ENCODE measurements at regions not wholly inside any gene's neighbourhood (a gene's known extent, or its start where the extent isn't known, plus 50 kb on each side); places are given as distances from the start of the nearest gene placed in this dataset.

DNA sequence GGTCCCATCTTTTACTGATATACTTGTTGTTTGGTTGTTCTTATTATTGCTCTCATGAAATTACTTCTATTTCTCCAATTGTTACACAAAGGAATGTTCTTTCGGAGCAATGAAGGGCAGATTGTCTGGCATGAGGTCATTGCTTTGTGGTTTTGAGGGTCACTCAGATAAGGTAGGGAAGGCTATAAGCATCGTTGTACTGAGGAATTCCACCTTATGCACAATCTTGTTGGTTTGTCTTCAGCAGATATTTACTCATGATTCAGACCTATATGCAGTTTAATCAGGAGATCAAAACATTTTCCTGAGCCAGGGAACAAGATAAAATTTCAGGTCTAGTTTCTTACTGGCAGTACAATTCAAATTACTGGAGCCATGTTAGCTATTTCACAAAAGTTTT is 163.0 kb upstream of the SPHKAP start:
- CTCF ChIA-PET = no interaction called here
- no peak overlapping the region for H3K4me3 Mint-ChIP-seq
- H3K9me3 Mint-ChIP-seq = peaks cover 6% of the 10 kb centered on the region
- no peaks in the 10 kb centered on the region for H3K36me3 Mint-ChIP-seq
- no peak for DNase-seq
- no peaks in the 10 kb centered on the region for H3K27me3 Mint-ChIP-seq
- no peak overlapping the region for H3K27ac Mint-ChIP-seq
- H3K4me1 Mint-ChIP-seq = no peaks in the 10 kb centered on the region

DNA sequence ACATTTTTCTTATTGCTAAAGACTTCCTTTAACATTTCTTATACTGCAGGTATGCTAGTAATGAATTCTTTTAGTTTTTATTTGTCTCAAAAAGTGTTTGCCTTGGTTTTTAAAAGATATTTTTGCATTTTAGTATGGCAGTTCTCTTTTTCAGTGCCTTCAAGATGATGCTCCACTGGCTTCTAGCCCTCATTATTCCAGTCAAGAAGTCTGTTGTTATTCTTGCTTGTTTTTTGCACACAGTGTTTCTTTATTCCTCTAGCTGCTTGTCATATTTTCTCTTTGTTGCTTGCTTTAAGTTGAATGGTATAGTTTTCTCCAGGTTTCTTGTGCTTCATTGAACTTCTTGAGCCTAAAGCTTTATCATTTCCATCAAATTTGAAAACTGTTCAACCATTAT is 158.0 kb upstream of the SPHKAP start:
- DNase-seq = no peak
- Mint-ChIP-seq H3K27me3 (no peaks in the 10 kb centered on the region), H3K4me1 (no peaks in the 10 kb centered on the region), H3K27ac (no peak overlapping the region), H3K9me3 (peaks cover 6% of the 10 kb centered on the region), H3K36me3 (no peaks in the 10 kb centered on the region), H3K4me3 (no peak overlapping the region)
- CTCF ChIA-PET = no interaction called here

DNA sequence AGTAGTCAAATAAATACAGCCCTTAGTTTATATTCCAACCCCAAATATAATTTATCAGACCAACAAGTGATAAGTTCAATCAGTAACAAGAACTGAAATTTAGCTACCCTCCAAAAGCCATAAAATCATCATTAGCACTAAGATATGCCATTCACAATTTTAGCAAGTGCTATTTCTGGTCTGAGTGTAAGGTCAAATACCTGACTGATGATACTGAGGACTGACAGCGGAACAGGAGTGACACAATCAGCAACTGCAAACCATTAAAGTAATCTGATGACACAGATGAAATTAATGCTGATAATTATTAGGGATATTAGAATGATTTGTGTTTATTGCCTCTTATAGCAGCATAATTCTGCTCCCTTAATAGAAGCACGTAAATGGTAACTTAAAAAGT is 152.7 kb upstream of the SPHKAP start:
- no peaks in the 10 kb centered on the region for H3K27me3 Mint-ChIP-seq
- CTCF ChIA-PET = interaction anchor here (0.7 kb wide), 1 partner anchor 340 kb away, joined by 4 read pairs; no protein-coding TSS in a partner anchor
- H3K9me3 Mint-ChIP-seq = peaks cover 4% of the 10 kb centered on the region
- H3K27ac Mint-ChIP-seq = no peak overlapping the region
- no peaks in the 10 kb centered on the region for H3K36me3 Mint-ChIP-seq
- H3K4me3 Mint-ChIP-seq = no peak overlapping the region
- DNase-seq = no peak
- H3K4me1 Mint-ChIP-seq = no peaks in the 10 kb centered on the region

DNA sequence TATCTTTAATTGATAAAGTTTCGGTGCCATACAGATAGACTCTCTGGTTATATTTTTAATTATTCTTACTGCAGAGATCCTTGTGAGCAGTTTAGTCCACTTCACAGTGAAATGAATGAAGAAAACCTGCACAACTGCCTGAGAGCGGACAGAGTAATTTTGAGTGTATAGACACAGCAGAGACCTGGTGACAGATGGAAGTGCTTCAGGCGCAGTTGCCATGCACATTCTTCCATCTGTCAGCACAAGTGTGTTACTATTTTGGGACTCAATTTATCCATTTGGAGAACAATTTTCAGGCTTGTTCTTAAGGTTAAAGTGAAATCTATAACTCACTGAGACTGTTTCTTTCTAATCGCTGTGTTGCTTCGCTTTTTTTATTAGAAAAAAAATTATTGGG is 147.8 kb upstream of the SPHKAP start:
- Mint-ChIP-seq H3K4me1 (no peaks in the 10 kb centered on the region), H3K4me3 (no peak overlapping the region), H3K27me3 (no peaks in the 10 kb centered on the region), H3K9me3 (peaks cover 14% of the 10 kb centered on the region), H3K36me3 (no peaks in the 10 kb centered on the region), H3K27ac (no peak overlapping the region)
- CTCF ChIA-PET = no interaction called here
- DNase-seq = no peak

DNA sequence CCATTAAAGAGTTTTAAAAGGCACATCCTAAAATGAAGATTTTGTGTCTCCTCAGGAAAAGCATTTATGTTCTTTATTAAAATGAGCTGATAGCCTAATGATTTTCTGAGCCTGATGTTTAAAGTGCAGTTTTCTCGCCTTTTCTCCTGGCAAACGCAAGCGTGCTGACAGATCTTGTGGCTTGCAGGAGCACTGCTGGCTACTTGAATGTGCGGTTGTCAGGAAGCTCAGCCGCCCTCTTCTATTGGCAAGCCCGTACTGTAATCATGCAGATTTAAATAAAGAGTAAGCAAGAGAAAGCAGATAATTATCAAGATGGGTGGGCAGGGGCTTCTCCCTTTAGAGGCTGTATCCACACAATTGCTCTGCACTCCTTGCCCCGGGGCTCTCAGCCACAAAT is 139.5 kb upstream of the SPHKAP start:
- DNase-seq = no peak
- H3K4me1 Mint-ChIP-seq = no peaks in the 10 kb centered on the region
- H3K9me3 Mint-ChIP-seq = no peaks in the 10 kb centered on the region
- no peaks in the 10 kb centered on the region for H3K36me3 Mint-ChIP-seq
- no peaks in the 10 kb centered on the region for H3K27me3 Mint-ChIP-seq
- CTCF ChIA-PET = no interaction called here
- no peak overlapping the region for H3K27ac Mint-ChIP-seq
- no peak overlapping the region for H3K4me3 Mint-ChIP-seq

DNA sequence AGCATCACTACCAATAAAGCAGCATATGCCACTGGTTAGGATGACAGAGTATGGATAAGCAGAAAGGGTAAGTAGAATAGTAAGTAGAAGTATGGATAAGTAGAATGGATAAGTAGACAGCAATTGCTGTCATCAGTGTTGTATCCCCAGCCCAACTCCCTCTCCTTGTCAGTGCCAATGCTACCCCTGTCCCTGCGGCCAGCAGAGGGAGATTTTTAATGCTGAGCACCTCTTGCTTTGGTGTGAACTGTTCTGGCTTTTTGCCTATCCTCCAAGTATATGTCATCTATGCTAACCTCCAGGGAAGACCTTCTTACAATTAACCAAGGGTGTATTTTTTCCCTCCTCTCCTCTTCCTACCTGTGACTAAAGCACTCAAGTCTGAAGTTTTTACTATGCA is 136.7 kb upstream of the SPHKAP start:
- Mint-ChIP-seq H3K4me3 (no peak overlapping the region), H3K36me3 (no peaks in the 10 kb centered on the region), H3K27ac (no peak overlapping the region), H3K9me3 (no peaks in the 10 kb centered on the region), H3K27me3 (no peaks in the 10 kb centered on the region), H3K4me1 (no peaks in the 10 kb centered on the region)
- CTCF ChIA-PET = no interaction called here
- no peak for DNase-seq

DNA sequence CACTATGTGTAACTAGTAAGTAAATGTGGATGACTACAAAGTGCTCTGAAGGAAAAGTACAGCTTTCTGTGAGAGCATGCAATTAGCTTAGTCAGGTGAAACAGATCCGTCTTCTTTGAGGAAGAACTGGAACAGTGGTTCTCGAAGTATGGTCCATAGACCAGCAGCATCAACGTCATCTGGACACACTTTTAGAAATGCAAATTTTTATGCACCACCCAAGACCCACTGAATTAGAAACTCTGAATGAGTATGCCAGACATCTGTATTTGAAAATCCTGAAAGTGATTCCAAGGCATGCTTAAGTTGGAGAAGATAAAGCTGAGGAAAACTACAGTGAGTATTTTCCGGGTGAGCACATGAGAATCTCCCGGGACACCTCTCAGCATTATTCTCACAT is 130.7 kb upstream of the SPHKAP start:
- H3K9me3 Mint-ChIP-seq = peaks cover 2% of the 10 kb centered on the region
- H3K36me3 Mint-ChIP-seq = no peaks in the 10 kb centered on the region
- H3K27me3 Mint-ChIP-seq = no peaks in the 10 kb centered on the region
- CTCF ChIA-PET = no interaction called here
- no peak for DNase-seq
- H3K27ac Mint-ChIP-seq = no peak overlapping the region
- no peaks in the 10 kb centered on the region for H3K4me1 Mint-ChIP-seq
- no peak overlapping the region for H3K4me3 Mint-ChIP-seq

DNA sequence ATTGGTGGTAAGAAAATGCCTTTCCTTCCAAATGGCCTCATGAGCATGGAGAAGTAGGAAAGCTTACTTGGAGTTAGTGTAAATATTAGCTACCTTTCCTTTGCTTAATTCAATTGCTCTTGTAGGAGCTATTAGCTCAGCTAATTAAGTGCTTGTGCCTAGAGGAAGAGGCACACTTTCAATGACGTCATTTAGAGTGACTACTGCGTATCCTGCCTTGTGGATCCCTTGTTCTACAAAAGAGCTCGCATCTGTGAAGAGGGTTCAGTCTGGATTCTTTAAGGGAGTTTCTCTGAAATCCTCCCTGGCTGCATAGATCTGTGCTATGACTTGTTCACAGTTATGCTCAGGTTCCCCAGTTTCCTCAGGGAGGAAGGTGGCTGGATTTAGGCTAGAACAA is 122.5 kb upstream of the SPHKAP start:
- no peaks in the 10 kb centered on the region for H3K4me1 Mint-ChIP-seq
- no peaks in the 10 kb centered on the region for H3K36me3 Mint-ChIP-seq
- no peak for DNase-seq
- CTCF ChIA-PET = no interaction called here
- no peaks in the 10 kb centered on the region for H3K27me3 Mint-ChIP-seq
- H3K27ac Mint-ChIP-seq = no peak overlapping the region
- H3K9me3 Mint-ChIP-seq = peaks cover 10% of the 10 kb centered on the region
- no peak overlapping the region for H3K4me3 Mint-ChIP-seq

DNA sequence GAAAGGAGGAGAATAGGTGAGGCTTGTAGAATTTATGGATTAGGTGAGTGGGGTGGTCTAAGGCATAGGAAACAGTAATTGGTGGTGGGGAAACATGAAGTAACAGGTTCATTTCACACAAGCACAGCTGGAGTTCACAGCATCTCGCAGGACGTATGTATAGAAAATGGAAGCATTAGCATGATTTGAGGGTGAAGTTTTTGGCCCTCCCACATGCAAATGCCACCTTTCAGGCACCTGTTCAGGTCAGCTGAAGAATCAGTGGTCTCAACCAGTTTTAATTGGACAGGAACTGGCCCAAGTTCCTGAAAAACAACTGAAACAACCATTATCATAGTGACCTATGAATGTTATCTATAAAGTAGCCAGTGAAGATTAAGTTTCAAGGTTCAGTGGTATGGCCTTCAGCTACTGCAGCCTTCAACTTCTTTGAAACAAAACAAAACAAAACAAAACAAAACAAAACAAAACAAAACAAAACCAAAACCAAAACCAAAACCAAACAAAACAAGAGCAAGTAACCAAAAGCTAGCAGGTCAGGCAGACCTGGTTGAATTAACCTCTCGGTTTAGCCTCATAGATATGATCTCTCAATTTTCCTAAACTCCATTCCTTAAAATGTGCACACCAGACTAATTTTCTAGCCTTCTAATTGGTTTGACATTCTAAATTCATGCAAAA is 102.1 kb upstream of the SPHKAP start:
- no peaks in the 10 kb centered on the region for H3K36me3 Mint-ChIP-seq
- no peaks in the 10 kb centered on the region for H3K4me1 Mint-ChIP-seq
- no peak overlapping the region for H3K4me3 Mint-ChIP-seq
- H3K27me3 Mint-ChIP-seq = no peaks in the 10 kb centered on the region
- no peak overlapping the region for H3K27ac Mint-ChIP-seq
- CTCF ChIA-PET = no interaction called here
- peaks cover 3% of the 10 kb centered on the region for H3K9me3 Mint-ChIP-seq
- no peak for DNase-seq

DNA sequence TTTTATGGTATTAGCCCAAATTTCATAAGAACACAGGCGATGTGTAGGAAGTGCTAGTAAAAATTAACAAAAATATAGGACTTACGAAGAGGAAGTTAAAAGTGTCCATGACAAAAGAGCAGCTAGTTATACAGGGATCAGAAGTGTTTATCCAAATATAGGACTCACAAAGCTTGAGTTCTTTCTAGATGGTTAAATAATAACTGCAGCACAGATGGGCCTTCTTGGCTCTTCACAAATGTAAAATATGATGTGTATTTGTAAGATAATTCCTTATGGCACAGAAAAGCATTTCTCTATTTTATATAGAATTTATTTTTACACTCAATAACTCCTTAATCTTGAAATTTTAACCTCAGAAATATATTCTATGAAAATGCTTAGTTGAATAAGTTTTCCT is 100.9 kb upstream of the SPHKAP start:
- Mint-ChIP-seq H3K27me3 (no peaks in the 10 kb centered on the region), H3K27ac (no peak overlapping the region), H3K4me1 (no peaks in the 10 kb centered on the region), H3K36me3 (no peaks in the 10 kb centered on the region), H3K4me3 (no peak overlapping the region), H3K9me3 (peaks cover 3% of the 10 kb centered on the region)
- DNase-seq = no peak
- CTCF ChIA-PET = no interaction called here

DNA sequence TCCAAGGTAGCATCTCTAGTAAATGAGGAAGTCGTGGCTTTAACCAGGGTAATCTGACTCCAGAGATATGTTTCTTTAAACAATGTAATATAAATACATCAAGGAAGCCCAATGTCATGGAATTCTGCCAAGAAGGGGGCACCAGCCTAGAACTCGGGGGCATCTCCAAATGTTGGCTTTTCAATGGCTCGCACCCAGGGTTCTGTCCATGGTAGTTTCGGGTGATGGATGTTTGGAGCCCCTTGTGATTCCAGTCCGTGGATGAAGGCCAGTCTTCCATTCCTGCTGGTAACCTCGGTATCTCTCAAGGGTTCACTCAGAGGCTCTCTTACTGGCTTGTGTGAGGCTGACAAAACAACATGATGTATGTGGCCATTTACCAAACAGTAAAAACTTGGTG is 91.7 kb upstream of the SPHKAP start:
- CTCF ChIA-PET = no interaction called here
- DNase-seq = no peak
- Mint-ChIP-seq H3K9me3 (peaks cover 2% of the 10 kb centered on the region), H3K4me1 (no peaks in the 10 kb centered on the region), H3K4me3 (no peak overlapping the region), H3K27me3 (no peaks in the 10 kb centered on the region), H3K36me3 (no peaks in the 10 kb centered on the region), H3K27ac (no peak overlapping the region)

DNA sequence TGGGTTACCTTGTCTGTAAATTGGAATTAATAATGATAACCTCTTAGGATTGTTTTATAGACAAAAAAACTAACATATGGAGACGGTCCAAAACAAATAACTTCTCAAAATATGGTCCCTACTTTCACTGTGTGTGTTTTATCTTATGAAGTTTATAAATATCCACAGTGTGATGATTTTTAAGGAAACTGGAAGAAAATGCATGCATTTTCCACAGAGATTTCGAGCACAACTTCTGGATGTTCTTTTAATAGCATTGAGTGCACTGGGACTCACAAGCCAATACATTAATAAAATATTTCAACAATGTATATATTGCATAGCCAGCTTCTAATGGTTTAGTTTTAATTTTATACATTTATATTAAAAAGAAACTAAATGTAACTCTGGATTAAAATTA is 87.9 kb upstream of the SPHKAP start:
- no peaks in the 10 kb centered on the region for H3K36me3 Mint-ChIP-seq
- no peaks in the 10 kb centered on the region for H3K27me3 Mint-ChIP-seq
- H3K9me3 Mint-ChIP-seq = peaks cover 8% of the 10 kb centered on the region
- DNase-seq = no peak
- no peak overlapping the region for H3K4me3 Mint-ChIP-seq
- H3K4me1 Mint-ChIP-seq = no peaks in the 10 kb centered on the region
- no peak overlapping the region for H3K27ac Mint-ChIP-seq
- CTCF ChIA-PET = no interaction called here

DNA sequence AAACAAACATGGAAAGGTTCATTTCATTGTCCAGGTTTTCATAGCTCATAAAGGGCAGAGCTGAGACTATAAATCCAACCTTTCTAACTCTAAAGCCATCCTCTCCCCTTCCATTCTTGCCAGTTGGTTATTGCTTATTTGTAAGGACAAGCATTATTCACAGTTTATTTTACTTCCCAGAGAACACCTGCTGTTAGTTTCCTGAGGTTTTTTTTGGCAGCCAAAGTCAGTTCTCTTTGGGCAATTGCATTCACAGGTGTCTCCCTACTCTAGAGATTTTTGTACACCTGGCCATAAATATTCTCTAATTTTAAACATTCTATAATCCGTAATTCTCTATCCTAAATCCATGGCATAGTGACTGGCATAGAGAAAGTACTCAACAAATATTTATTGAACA is 87.3 kb upstream of the SPHKAP start:
- no peak overlapping the region for H3K4me3 Mint-ChIP-seq
- no peak for DNase-seq
- no peaks in the 10 kb centered on the region for H3K4me1 Mint-ChIP-seq
- H3K36me3 Mint-ChIP-seq = no peaks in the 10 kb centered on the region
- peaks cover 8% of the 10 kb centered on the region for H3K9me3 Mint-ChIP-seq
- no peaks in the 10 kb centered on the region for H3K27me3 Mint-ChIP-seq
- CTCF ChIA-PET = no interaction called here
- no peak overlapping the region for H3K27ac Mint-ChIP-seq

DNA sequence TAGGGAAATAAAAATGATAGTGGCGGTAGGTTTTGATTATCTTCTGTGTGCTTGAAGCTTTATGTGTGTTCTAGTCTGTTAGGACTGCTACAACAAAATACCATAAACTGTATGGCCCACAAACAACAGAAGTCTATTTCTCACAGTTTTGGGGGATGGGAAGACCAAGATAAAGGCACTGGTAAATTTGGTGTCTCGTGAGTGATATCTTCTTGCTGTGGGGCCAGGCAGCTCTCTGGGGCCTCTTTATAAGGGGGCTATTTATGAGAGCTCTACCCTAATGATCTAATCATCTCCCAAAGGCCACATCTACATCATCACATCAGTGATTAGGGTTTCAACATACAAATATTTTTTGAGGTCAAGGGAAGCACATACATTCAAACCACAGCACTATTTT is 86.8 kb upstream of the SPHKAP start:
- CTCF ChIA-PET = no interaction called here
- Mint-ChIP-seq H3K27me3 (no peaks in the 10 kb centered on the region), H3K36me3 (no peaks in the 10 kb centered on the region), H3K9me3 (peaks cover 8% of the 10 kb centered on the region), H3K4me1 (no peaks in the 10 kb centered on the region), H3K4me3 (no peak overlapping the region), H3K27ac (no peak overlapping the region)
- no peak for DNase-seq

DNA sequence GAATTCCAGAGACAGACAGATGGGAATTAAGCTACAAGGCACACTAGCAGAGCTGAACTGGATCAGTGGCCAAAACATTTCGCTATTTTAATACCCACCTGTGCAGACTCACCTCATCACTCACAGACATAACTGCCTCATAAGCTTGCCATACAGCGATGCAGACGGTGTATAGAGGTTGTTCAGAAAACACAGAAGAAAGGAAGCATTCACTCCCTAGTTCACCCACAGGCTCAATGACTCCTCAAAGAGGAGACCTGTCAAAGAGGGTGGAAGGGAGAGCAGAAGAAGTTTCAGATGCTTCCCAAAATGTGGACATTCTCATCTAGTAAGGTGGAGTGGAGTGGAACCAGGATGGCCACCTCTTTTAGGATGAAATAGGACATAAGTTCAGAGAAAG is 81.7 kb upstream of the SPHKAP start:
- Mint-ChIP-seq H3K9me3 (peaks cover 12% of the 10 kb centered on the region), H3K27ac (no peak overlapping the region), H3K4me1 (no peaks in the 10 kb centered on the region), H3K27me3 (no peaks in the 10 kb centered on the region), H3K36me3 (no peaks in the 10 kb centered on the region), H3K4me3 (no peak overlapping the region)
- no peak for DNase-seq
- CTCF ChIA-PET = no interaction called here

DNA sequence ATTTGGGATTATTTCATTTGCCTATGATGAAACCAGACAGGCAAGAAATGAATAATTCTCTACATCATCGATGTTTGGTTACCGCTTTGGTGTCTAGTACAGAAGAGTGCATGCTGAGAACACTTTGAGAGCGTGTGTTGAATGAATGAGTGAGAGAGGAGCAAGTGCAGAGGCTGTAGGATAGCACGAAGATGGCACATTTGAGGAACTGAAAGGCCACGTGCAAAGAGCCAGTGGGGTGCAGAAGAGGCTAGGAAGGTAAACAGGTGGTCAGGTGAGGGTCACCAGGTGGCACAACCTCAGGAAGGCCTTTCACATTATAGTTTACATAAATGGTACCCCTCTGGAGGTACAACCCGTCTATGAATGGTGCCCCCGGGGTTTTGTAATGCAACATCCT is 80.1 kb upstream of the SPHKAP start:
- Mint-ChIP-seq H3K9me3 (peaks cover 10% of the 10 kb centered on the region), H3K4me3 (no peak overlapping the region), H3K4me1 (no peaks in the 10 kb centered on the region), H3K27ac (no peak overlapping the region), H3K27me3 (no peaks in the 10 kb centered on the region), H3K36me3 (no peaks in the 10 kb centered on the region)
- CTCF ChIA-PET = no interaction called here
- DNase-seq = no peak

All from activated naive CD4-positive, alpha-beta T cell treated with anti-CD3 and anti-CD28 coated beads, Interleukin-2, amount 10 ng/mL, durations not matched to agents 7 days and 5 days (primary cell).